ENCODE measurements at regions not wholly inside any gene's neighbourhood (a gene's known extent, or its start where the extent isn't known, plus 50 kb on each side); places are given as distances from the start of the nearest gene placed in this dataset.
"Not testable (repeated sequence)": the region's sequence is repeated elsewhere in the genome, so short reads cannot be mapped to it uniquely, and the experiment has no call there.

DNA sequence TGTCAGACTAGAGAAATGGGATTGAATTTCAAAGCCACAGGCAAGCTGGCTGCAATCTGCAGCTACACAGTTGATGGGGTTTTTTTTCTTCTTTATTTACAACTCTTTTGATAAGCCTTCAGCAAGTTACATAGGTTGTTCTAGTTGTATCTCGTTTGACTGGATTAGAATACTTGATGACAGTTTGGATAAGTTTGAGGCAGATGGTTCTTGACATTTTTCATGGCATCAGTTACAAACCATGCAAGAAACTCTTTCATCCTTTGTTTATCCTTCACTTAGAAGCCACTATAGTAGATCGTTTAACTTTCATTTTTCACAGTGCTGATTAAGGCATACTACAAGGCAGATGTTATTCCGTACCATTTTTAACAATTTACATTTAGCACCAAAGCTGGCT is 238.9 kb downstream of the TOX3 start:
- DNase-seq: peak; percentile 90

DNA sequence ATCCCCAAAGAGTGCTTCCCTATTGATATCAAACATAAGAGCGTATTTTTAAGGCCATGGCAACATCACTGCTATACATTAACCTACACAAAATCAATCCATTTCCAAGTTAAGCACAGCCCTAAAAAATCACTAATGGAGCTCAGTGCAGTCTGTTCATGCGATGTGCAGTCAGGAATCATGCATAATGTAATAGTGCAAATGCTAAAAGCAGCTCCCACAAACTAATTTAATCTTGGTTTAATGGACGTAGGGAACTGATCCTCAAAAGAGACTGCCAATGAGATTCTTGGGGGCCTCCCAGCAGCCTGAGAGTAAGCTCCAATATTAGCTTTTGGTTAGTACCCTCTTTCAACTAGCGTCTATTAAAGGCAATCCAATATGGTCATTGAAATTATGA is 245.9 kb downstream of the TOX3 start:
- no peak for DNase-seq

DNA sequence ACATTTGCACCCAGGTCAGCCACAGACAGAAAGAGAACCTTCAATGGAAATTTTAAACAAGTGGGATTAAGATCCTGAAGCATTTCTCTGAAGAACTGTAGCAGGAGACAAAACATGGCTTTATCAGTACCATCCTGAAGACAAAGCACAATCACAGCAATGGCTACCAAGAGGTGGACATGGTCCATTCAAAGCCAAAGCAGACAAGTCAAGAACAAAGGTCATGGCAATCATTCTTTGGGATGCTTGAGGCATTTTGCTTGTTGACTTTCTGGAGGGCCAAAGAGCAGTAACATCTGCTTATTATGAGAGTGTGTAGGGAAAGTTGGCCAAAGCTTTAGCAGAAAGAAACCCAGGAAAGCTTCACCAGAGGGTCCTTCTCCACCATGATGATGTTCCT is 248.2 kb downstream of the TOX3 start:
- DNase-seq: no peak

DNA sequence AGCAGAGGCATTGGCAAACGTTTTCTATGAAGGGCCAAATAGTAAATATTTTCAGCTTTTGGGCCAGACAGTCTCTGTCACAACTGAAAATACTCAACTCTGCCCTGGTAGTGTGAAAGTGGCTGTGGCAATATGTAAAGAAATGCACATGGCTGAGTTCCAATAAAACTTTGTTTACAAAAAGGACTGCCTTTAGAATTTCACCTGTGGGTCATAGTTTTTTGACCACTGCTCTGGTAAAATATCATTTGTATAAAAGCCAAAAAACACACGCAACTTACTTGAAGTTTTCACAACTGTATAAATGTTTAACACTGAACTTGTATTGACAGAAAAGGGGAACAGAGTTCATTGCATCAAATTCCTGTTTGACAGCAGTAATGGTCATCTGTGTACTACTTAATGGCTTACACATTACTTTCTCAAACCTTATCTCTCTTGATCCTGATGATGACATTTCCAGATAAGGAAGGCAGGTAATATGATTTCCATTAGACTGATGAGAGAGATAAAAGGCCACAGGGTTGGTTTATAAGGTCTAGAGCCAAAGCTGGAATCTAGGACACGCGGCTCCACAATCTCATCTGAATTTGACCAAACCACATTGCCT is 250.1 kb downstream of the TOX3 start:
- not testable (repeated sequence) for DNase-seq

DNA sequence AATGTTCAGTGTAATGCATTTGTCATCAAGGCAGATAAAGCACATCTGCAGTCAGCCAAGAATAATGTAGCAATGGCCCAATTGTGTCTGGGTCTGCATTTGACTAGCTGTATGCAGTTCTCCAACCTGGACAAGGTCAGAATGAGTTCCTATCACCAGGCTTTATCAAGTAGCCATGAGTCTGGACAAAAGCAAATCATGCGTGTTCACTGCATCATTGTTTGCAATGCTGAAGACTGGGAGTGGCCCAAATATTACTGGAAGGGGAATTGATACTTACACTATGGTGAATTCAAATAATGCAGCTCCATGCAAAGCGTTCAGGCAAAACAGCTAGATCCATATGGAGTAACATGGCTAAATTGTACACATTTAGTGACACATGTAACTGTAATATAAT is 250.9 kb downstream of the TOX3 start:
- DNase-seq: peak; percentile 17

DNA sequence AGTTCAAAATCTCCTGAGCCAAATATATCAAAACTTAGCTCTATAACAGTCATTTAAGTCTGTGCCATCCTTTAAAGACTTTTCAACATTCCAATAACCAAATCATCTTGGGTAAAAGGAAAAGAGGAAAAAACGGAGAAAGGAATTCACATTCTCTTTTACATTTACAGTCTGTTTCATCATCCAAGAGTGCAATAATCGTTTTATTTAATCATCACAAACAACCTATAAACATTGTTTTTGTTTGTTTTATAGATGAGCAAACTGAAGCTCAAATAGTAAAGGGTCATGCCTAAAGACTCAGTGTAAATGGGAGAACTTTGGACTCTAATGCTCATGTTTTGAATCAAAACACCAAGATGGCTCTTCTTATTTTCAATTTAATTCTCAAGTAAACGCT is 252.3 kb downstream of the TOX3 start:
- no peak for DNase-seq

DNA sequence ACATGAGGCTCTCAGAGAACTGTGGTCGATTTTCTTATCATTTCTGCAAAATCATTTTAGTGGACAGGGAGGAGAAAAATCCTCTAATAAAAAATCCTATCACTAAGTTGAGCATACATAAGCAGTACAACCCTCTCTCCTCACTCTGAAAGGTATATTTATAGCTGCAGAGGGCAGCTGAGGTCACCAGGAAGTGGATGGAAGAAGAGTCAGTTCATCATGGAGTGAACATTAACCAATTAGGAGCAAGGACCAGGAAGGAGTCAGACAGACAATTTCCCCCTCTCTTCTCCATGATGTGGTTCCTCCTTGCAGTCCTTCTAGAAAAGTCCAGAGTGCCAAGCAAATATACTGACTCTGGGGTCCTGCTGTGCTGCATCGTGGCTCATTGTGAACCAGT is 253.7 kb downstream of the TOX3 start:
- peak; percentile 73 for DNase-seq

DNA sequence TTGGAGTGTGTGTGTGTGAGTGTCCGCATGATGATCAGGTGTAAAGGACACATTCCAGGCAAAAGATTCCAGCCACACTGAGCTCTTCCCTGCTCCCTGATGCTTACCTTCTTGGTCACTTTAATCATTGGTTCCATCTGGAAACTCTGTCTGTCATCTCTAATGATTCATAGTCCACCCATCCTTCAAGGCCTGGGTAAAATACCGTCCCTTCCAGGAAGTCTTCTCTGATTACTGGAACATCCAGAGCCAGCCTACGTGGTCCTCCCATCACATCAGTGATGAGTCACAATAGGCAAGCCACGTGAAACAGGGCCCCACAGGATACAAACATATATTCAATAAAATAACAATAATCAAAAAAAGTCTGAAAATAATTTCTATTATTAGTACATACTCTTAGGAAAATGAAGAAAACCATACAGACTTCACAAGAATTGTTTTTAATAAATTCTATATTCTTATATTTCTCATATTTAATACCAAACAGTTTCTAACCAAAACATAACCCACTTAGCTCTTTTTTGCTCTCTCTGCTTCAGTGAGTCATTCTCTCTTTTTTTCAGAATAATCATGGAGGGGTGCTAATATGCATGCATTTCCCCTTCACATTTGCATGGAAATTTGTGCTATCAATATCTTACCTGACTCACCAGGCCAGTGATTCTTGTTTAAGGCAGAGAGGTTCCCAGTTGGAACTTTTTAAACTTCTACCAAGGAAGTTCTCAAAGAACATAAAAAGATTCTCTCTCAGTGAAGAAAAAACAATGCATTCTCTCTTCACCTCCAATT is 263.2 kb downstream of the TOX3 start:
- peak; percentile 25 for DNase-seq

DNA sequence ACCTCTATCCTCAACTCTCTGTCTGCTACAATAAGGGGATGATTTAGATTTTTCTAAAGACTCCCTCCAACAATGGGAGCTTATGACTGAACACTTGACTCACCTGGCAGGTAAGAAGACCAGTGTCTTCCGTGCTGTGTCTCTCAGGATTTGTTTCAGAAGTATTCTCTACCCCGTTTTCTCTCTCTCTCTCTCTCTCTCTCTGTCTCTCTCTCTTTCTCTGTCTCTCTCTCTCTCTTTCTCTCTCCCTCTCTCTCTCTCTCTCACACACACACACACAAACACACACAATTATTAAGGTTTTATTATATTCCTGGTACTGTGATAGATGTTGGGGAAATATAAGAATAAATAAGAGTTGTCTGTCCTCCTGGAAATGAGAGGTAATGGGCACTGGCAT is 263.9 kb downstream of the TOX3 start:
- DNase-seq: no peak

DNA sequence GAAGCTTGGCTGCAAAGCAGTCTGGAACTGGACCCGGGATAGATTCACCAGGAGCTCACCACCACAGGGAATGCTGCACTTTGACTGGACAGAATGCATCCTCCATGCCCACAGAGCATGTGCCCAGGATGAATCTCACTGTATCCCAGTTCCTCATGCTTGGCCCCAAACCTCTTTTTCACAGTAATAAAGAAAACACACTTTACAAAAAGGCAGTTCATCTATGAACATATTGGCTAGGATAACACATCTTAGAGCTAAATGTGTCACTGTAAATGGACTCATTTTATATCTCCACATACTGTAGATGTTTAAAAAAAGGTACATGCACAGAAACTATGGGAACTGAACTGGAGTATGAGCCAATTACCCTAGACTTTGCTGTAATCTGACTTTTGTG is 266.9 kb downstream of the TOX3 start:
- no peak for DNase-seq

DNA sequence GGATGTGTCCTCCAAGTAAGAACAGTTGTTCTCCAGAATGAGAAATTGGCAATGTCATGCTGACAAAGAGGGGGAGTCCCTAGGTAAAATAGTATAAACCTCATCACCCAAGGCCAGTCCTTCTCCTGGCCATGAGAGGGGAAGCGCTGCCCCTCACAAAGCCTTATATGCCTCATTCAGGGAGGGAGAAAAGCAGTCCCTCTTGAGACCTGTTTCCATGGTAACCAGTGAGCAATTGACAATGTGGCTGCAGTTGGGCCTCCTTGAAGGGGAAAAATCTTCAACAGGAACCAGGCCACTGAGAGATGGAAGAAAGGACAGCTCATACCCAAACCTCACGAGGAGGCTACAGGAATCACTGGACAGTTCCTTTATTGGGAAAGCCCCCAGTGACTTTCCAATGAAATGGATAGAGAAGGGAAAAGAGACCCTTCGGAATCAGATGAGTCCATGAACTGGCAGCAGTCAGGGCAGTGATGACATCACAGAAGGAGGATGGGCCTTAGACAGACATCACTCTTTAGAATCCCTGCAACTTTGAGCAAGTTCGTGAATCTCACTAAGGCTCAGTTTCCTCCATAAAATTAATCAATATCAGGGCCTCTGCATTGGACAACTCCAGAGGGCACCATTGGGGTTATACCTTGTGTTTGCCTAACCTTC is 275.7 kb downstream of the TOX3 start:
- peak; percentile 66 for DNase-seq

DNA sequence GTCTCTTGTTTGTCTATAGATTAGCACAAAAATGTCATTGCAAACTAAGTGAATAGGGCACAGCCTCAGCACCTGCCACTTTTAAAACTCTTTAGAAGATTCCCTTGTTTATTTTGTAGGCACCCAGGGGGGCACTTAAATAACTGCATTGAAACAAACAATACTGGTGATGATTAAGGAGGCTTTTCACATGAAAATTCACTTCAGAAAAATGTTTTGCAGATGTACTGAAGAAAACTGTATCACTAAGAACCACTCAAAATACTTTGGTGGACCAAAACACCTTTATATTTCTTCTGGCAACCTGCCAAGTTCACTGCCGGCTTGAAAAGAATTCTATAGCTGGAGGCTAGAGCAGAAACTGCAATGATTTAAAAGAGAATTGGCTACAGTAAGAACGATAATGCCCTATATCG is 281.5 kb downstream of the TOX3 start:
- peak; percentile 89 for DNase-seq

DNA sequence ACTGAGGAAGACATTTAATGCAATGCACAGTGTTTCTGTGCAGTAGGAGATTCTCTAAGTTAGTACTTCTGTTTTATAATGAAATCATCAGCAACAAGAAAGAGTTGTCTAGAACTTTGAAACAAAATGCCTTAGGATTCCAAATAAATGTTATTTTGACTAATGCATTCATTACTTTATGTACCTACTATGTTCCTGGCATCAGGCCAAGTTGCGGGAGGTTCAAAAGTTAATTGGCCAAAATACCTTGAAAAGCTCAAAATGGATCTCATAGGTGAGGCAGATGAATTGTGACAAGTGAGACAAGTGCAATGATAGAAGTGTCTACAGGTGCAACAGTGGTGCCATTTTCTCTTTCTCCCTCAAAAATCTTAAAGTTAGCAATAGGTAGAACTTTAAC is 289.4 kb downstream of the TOX3 start:
- DNase-seq: peak; percentile 9

DNA sequence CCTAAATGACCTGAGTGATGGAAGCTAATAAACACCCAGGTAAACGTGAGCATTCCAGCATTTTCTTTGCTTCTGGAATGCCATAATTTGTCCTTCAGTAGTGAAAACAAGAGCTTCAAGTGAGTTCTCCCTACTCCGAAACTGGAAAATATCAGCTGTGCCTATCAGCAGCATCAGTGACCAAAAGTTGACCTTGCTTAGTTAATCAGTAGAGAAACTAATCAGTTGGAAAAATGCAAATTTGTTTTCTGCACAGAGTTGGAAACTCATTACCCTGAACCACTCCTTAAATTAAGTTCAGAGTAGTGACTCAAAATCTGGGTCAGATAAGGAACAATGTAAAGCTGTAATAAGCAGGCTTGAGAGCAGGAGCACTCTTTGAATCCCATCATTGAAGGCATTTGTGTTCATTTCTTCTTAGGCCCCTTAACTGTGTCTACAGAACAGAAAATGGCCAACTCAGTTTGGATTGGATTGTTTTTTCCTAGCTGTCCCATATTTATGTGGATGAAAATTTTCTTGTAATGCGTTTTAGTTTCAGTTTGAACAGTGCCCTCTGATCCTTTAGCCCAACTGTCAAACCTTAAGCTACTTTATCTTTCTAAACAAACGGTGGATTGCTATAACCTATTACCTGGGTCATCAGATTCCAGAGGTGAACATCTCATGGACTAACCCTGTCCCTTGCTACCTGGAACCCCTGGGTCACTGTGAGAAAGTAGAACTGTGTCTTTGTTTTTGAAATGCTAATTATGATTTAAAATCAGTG is 290.4 kb downstream of the TOX3 start:
- no peak for DNase-seq

DNA sequence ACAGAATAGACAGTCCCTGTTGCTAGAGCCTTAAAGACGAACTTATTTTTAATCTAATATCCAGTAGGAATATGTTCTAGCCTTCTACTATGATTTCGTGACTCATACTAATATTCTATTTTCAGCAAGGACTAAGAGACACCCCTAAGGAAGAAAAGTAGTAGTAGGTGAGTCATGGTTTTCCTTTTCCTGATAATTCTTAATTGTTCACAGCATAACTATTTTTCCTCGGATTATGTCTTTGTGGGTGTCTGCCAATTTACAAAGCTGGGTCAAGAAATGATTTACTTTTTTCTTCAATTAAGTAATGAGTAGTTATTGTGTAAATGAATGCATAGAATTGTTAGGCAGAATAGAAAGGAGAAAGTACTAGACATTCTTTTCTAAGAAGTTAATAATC is 292.2 kb downstream of the TOX3 start:
- no peak for DNase-seq

DNA sequence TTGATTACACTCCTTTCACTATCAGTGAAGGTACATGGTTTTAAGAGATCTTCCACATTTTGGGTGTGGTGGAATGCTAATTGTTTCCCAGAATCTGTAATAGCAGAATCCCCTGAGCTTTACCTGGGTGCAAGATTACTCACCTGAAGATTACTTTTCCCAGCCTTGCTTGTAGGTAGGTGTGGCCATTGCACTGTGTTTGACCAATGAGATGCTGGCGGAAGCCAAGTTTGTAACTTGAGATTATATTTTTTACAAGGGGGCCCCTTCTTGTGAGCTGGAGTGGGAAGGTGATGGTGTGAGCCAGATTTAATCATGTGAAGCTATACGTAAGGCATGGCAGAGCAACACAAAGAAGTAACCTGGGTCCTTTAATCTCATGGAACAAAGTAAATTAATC is 294.3 kb downstream of the TOX3 start:
- DNase-seq: no peak

DNA sequence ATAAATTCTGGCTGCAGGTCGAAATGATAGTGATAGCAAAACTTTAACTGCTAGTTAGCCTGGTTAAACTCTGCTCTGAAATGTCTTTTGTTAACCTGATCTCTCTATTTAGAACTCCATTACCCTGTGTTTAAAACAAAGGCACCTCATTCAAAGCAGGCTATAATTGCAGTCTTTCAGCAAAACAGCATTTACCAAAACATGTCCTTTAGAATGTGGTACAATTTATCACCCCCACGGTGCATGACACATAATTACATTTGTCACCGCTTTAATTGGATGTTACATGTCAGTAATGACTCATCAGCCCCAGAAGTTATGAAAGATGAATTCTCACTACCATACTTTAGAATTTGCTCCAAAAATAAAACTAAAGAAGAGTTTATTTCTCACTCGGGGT is 295.4 kb downstream of the TOX3 start:
- no peak for DNase-seq

DNA sequence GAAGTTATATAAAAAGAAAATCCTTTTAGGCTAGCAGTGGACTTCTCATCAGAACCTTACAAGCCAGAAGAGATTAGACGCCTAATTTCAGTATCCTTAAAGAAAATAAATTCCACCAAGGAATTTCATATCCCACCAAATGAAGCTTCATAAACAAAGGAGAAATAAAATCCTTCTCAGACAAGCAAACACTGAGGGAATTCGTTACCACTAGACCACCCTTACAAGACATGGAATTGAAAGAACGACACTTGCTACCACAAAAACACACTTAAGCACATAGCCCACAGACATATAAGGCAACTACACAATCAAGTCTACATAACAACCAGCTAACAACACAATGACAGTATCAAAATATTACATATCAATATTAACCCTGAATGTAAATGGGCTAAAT is 299.2 kb downstream of the TOX3 start:
- DNase-seq: no peak

DNA sequence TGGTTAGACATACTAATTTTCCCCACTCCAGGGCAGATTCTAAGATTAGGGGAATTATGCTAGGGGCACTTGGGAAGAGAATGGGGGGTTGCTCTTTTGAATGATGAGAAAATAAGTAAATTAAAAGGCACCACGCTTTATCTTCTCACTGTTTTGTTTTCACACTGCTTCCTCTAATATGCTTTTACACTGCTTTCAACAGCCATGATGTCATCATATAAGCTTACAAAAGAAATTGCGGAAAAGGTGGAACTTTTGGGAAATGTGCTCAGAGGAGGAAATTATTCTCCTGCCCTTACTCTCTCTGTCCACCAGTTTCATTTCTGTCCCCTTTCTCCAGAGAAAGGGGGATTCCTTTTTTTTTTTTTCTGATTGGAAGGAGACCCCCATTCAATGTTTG is 308.2 kb downstream of the TOX3 start:
- DNase-seq: no peak

DNA sequence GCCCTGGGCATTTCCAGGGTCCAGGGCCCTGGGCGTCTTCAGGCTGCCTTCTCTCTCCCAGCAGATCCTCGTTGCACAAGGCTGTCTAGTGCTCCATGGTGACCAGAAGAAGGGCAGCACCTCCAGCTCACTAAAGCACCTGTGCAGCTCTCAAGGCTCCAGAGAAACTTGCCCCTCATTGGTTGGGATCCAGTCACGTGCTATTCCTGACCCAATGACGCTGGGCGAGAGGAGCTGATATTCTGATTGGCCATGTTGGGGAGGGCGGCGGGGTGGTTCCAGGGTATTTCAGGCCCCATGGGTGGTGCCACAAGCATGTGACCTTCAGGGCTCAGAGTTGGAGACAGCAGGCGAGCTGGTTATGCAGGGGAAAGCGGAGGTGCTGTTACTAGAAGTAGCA is 309.1 kb downstream of the TOX3 start:
- DNase-seq: no peak

DNA sequence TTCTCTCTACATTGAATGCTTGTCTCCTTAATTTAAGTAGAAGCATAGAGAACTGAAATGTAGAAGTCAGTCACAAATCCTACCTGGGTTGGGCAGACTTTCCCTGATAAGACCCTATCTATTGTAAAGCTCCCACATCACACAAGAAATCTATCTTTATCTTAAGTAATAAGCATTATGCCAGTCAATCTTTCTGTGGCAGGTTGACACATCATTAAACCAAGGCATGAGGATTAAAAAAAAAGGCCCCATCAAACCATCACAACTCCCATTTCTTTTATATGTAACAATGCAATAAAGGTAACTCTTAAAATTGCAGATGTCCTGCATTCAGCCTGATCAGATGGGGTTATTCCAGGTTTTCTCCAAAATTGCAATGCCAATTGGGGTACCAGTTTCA is 311.8 kb downstream of the TOX3 start:
- DNase-seq: no peak

DNA sequence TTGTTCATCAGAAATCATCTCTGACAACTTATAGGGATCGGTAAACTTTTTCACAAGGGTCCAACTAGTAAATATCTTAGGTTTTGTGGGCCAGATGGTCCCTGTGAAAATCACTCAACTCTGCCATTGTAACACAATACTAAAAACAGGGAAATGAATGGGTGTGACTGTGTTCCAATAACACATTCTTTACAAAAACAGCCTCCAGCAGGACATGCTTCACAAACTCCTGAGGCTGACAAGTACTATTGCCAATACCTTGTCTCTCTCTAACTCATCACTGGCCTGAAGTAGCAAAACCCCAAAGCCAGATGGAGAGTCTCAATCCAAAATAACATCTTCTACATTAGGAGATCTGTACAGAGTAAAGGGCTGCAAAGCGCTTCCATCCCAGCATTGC is 312.3 kb downstream of the TOX3 start:
- no peak for DNase-seq

DNA sequence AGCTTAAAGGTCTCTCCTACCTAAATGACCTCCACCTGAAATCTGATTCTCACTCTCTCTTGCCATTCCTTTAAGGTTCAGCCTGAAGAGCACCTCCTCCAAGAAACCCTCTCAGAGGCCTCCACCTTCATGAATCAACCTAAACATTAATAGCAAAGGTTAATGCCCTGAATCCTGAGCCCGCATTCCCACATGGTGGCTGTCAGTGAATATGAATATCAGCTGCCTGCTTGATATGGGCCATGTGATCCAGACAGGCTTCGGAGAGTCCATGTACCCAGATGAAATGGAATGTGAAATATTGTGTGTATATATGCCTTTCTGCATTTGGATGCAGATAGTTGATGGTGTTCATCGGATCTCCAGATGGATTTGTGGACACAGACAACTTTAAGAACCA is 317.5 kb downstream of the TOX3 start:
- DNase-seq: no peak

DNA sequence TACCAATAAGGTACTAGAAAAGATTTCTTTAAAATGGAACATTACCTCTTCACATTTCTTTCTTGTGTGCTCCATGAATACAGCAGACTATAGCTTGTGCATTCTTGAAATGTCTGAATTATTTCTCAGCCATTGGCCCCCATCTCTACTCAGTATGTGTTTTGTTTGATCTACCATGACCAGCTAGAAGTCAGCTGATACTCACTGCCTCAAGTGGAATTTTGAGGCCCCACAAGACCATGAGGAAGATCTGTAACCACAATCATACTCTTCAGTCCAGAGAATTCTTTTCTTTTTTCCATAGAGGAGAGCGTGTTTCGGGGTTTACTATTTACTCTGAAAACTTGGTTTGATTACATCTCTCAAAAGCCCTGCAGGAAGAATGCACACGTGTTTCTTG is 319.1 kb downstream of the TOX3 start:
- DNase-seq: no peak

All from DMS53 (cell line).